ENCODE measurements at regions not wholly inside any gene's neighbourhood (a gene's known extent, or its start where the extent isn't known, plus 50 kb on each side); places are given as distances from the start of the nearest gene placed in this dataset.
"Not testable (repeated sequence)": the region's sequence is repeated elsewhere in the genome, so short reads cannot be mapped to it uniquely, and the experiment has no call there.

DNA sequence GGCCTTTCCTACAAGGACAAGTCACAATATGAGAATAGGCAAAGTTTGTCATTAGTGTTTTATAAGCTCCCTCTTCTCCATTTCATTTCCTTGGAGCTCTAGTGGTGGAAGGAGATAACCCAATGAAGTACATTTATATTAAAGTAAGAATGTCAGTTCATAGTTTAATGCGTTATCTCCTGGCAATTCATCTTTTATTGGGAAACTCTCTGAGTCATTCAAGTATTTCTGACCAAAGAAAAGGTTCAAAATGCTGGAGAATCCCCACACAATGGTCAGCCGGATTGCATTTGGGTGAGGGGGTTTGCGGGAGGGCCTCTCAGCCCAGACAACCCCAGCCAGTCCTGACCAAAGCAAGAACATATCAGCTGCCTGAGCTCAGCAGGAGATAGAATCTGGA is 321.5 kb upstream of the NRP1 start:
- Histone ChIP-seq H3K9me3 (no peaks in the 10 kb centered on the region), H3K36me3 (ENCODE audit: low read depth, missing control alignments) (no peaks in the 10 kb centered on the region), H3K27ac (no peak overlapping the region), H3K4me1 (no peaks in the 10 kb centered on the region), H3K27me3 (no peaks in the 10 kb centered on the region), H3K4me3 (no peak overlapping the region)
- WGBS, 2 donors: 97 to 98% methylated on average over 3 of the region's 3 CpGs
- intact Hi-C loops (cut with DNase I; ENCODE audit: low total_unique reads): no loop called here
- no peak for DNase-seq
- TF ChIP-seq POLR2A (IDR thresholded peaks at IDR 0.05) (no peak), CTCF (IDR thresholded peaks at IDR 0.05) (no peak)

DNA sequence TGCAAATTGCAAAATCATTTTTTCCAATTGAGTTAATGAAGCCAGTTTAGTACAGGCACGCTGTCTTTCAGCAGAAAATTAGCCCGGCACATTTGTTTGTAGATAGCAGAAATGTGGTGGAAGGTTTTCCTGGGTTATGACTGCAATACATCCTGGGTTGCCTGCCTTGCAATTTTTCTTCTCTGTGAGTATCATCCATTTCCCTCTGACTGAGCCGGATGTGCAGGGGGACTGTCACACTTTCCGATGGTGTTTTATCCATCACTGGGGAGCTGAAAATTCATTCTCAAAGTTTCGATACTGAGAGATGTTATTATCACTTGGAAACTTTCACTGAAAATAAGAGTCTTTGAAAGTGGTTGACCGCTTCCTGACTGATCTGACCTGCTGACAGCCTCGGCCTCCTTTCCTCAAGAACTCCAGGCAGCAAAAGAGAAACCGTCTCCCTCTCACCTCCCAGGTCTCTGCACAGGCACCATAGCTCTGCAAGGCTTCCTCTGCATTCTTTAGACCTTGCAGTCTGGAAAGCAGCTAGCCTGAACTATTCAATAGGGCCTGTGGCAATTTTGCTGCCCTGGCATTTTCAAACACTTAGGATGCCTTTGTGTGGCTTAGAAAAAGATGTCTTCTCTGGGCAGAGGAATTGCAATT is 320.8 kb upstream of the NRP1 start:
- H3K27ac ChIP-seq: no peak overlapping the region
- H3K36me3 ChIP-seq (ENCODE audit: low read depth, missing control alignments): no peaks in the 10 kb centered on the region
- WGBS, 2 donors: 84 to 94% methylated on average over 7 to 8 of the region's 8 CpGs
- intact Hi-C loops (cut with DNase I; ENCODE audit: low total_unique reads): no loop called here
- no peak for TF ChIP-seq POLR2A (IDR thresholded peaks at IDR 0.05)
- TF ChIP-seq CTCF (IDR thresholded peaks at IDR 0.05): no peak
- DNase-seq: no peak
- H3K27me3 ChIP-seq: no peaks in the 10 kb centered on the region
- H3K9me3 ChIP-seq: no peaks in the 10 kb centered on the region
- no peak overlapping the region for H3K4me3 ChIP-seq
- no peaks in the 10 kb centered on the region for H3K4me1 ChIP-seq

DNA sequence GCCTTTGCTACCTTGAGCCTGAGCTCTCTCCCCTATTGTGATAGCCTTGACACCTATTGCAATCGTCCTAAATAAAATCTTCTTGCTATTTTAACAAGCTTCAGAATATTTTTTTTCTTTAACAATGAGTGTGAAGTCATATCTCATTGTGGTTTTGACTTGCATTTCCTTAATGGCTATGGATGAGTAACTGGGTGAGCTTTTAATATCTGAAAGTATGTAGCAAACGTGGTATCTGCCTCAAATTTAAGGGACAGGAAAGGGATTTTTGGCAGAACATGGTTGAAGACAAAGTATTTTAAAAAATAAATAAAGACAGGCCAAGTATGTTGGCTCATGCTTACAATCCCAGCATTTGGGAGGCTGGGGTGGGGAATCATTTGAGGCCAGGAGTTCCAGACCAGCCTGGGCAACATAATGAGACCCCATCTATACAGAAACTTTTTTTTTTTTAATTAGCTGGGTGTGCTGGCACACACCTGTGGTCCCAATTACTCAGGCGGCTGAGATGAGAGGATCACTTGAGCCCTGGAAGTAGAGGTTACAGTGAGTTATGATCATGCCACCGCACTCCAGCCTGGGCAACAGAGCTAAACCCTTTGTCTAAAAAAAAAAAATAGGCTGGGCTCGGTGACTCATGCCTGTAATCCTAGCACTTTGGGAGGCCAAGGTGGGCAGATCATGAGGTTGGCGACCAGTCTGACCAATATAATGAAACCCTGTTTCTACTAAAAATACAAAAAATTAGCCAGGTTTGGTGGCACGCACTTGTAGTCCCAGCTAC is 319.3 kb upstream of the NRP1 start:
- H3K4me3 ChIP-seq: no peak overlapping the region
- H3K9me3 ChIP-seq: no peaks in the 10 kb centered on the region
- no peaks in the 10 kb centered on the region for H3K27me3 ChIP-seq
- 84 to 86% methylated on average over 7 of the region's 7 CpGs for WGBS, 2 donors
- no peaks in the 10 kb centered on the region for H3K4me1 ChIP-seq
- H3K27ac ChIP-seq: no peak overlapping the region
- no peak for TF ChIP-seq POLR2A (IDR thresholded peaks at IDR 0.05)
- intact Hi-C loops (cut with DNase I; ENCODE audit: low total_unique reads): no loop called here
- no peak for DNase-seq
- no peaks in the 10 kb centered on the region for H3K36me3 ChIP-seq (ENCODE audit: low read depth, missing control alignments)

DNA sequence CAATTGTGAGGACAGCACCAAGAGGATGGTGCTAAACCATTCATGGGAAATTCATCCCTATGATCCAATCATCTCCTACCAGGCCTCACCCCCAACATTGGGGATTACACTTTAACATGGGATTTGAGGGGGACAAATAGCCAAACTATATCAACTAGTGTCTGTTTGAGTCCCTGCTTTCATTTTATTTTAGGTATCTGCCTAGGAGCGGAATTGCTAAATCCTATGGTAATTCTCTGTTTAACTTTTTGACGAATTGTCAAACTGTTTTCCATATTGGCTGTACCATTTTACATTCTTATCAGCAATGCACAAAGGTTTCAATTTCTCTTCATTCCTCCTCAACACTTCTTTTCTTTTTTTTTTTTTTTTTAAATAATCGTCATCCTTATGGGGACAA is 318.4 kb upstream of the NRP1 start:
- DNase-seq: no peak
- Histone ChIP-seq H3K27me3 (no peaks in the 10 kb centered on the region), H3K4me1 (no peaks in the 10 kb centered on the region), H3K27ac (no peak overlapping the region), H3K9me3 (no peaks in the 10 kb centered on the region), H3K4me3 (no peak overlapping the region), H3K36me3 (ENCODE audit: low read depth, missing control alignments) (no peaks in the 10 kb centered on the region)
- WGBS, 2 donors: 92 to 94% methylated on average over 3 of the region's 3 CpGs
- intact Hi-C loops (cut with DNase I; ENCODE audit: low total_unique reads): no loop called here
- TF ChIP-seq POLR2A (IDR thresholded peaks at IDR 0.05) (no peak), CTCF (IDR thresholded peaks at IDR 0.05) (no peak)

DNA sequence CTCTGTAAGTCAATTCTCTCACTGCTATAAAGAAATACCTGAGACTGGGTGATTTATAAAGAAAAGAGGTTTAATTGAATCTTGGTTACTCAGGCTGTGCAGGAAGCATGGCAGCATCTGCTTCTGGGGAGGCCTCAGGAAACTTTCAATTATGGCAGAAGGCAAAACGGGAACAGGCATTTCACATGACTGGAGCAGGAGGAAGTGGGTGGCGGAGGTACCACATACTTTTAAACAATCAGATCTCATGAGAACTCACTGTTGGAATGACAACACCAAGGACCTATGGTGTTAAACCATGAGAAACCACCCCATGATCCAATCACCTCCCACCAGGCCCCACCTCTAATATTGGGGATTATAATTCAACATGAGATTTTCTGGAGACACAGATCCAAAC is 315.7 kb upstream of the NRP1 start:
- WGBS, 2 donors: 85% methylated on average over 2 of the region's 2 CpGs
- DNase-seq; H3K27me3 ChIP-seq; H3K36me3 ChIP-seq (ENCODE audit: low read depth, missing control alignments); H3K27ac ChIP-seq; H3K4me1 ChIP-seq; intact Hi-C loops (cut with DNase I; ENCODE audit: low total_unique reads); H3K9me3 ChIP-seq; H3K4me3 ChIP-seq: not testable (repeated sequence)

- Histone ChIP-seq H3K27me3 (no peaks in the 10 kb centered on the region), H3K27ac (no peak overlapping the region), H3K4me1 (no peaks in the 10 kb centered on the region), H3K36me3 (ENCODE audit: low read depth, missing control alignments) (no peaks in the 10 kb centered on the region), H3K4me3 (no peak overlapping the region), H3K9me3 (no peaks in the 10 kb centered on the region)
- DNase-seq: no peak
- intact Hi-C loops (cut with DNase I; ENCODE audit: low total_unique reads): no loop called here
- TF ChIP-seq POLR2A (IDR thresholded peaks at IDR 0.05): no peak
- no peak for TF ChIP-seq CTCF (IDR thresholded peaks at IDR 0.05)
Measured at GRCh38 chr10:33643042-33643441, 308.6 kb upstream of the NRP1 start.
